HepG2 (cell line): ENCODE measurements at regions not wholly inside any gene's neighbourhood (a gene's known extent, or its start where the extent isn't known, plus 50 kb on each side); places are given as distances from the start of the nearest gene placed in this dataset.

Source experiments
- ATAC-seq: fragments of 200-7000 bp; cut with Tn5 transposase; 3 replicates; pipeline ENCODE4 v1.9.1; 2020; ENCODE audit warnings: mild to moderate bottlenecking, moderate library complexity
- BruUV-seq: library from RNA; stranded (reverse); fragments of 400-500 nt; replicated peaks from 2 replicates; lab custom pipeline; 2021; lab: Mats Ljungman, UMichigan
- CTCF ChIA-PET: fragments of 300-600 bp; formaldehyde crosslinking; extraction: SDS; loops from one replicate; lab custom pipeline; 2021; ENCODE audit warnings: low total read pairs, inconsistent platforms, low intra/inter-chr PET ratio; lab: Yijun Ruan, JAX
- POLR2A ChIA-PET: fragments of 350-600 bp; sonication (Branson Sonifier 250); formaldehyde crosslinking; loops from one replicate; lab custom pipeline; 2020; ENCODE audit warnings: antibody characterized with exemption, inconsistent platforms; lab: Yijun Ruan, JAX
- DNase-seq: peaks from one replicate; pipeline ENCODE4 v3.0.0-alpha.2; 2015; ENCODE audit warnings: low spot score
- FAIRE-seq: peaks from 3 replicates; lab custom pipeline; 2011; peaks lifted over from hg19 to GRCh38; lab: Jason Lieb, UNC
- H2AFZ ChIP-seq: one replicate; pipeline ENCODE4 v1.6.1; 2011; ENCODE audit warnings: low read length, inconsistent platforms
- H3K27ac ChIP-seq: fragments of 300-600 bp; 3 replicates; pipeline ENCODE4 v1.8.0; 2011; ENCODE audit warnings: mixed run types, mild to moderate bottlenecking, mixed read lengths, low read length, inconsistent platforms; ENCODE audit not compliant: insufficient read depth; ENCODE audit errors: extremely low read length
- H3K27me3 ChIP-seq, 2 experiments: fragments of 200-600 bp in 1 of 2; 2 replicates in 1 of 2; 3 replicates in 1 of 2; pipeline versions ENCODE4 v1.6.0 to v1.8.0; 2011; ENCODE audit warnings: low read length in 2 of 2, mild to moderate bottlenecking in 2 of 2, moderate library complexity in 2 of 2, inconsistent platforms in 1 of 2; ENCODE audit not compliant: insufficient read depth in 2 of 2, control insufficient read depth in 1 of 2
- H3K36me3 ChIP-seq, 2 experiments: fragments of 200-600 bp in 1 of 2; replicated peaks in 1 of 2; 2 replicates in 1 of 2; 3 replicates in 1 of 2; pipeline versions ENCODE4 v1.5.1 to v1.8.0; 2011; ENCODE audit warnings: low read length in 2 of 2, inconsistent platforms in 1 of 2; ENCODE audit not compliant: insufficient read depth in 2 of 2, control insufficient read depth in 1 of 2
- H3K4me1 ChIP-seq: 2 replicates; pipeline ENCODE4 v1.5.1; 2012; ENCODE audit warnings: low read length, inconsistent platforms; ENCODE audit not compliant: insufficient read depth
- H3K4me2 ChIP-seq: 2 replicates; pipeline ENCODE4 v1.6.0; 2011; ENCODE audit warnings: low read depth, low read length, inconsistent platforms
- H3K4me3 ChIP-seq, 3 experiments: fragments of 200-600 bp in 1 of 3; sonication (generic), shearing (Covaris generic) in 1 of 3; replicated peaks in 1 of 3; 2 replicates each; pipeline ENCODE4 v1.5.1; 2011 to 2016; ENCODE audit warnings: low read length in 3 of 3, inconsistent platforms in 2 of 3, low read depth in 2 of 3, mild to moderate bottlenecking in 2 of 3, control low read depth in 1 of 3, mixed read lengths in 1 of 3; ENCODE audit not compliant: insufficient read depth in 1 of 3
- H3K79me2 ChIP-seq: one replicate; pipeline ENCODE4 v1.6.1; 2011; ENCODE audit warnings: low read length, inconsistent platforms; ENCODE audit not compliant: insufficient read depth
- H3K9ac ChIP-seq: 2 replicates; pipeline ENCODE4 v1.6.0; 2011; ENCODE audit warnings: mild to moderate bottlenecking, low read depth, low read length, inconsistent platforms; ENCODE audit not compliant: insufficient read depth
- H3K9me3 ChIP-seq: 2 replicates; pipeline ENCODE4 v1.5.1; 2012; ENCODE audit warnings: mild to moderate bottlenecking, low read length
- H4K20me1 ChIP-seq: 2 replicates; pipeline ENCODE4 v1.6.0; 2011; ENCODE audit warnings: inconsistent platforms, mild to moderate bottlenecking, low read length, moderate library complexity; ENCODE audit not compliant: insufficient read depth
- CENPX ChIP-seq: sonication (generic); formaldehyde crosslinking; IDR thresholded peaks from 2 replicates; pipeline ENCODE4 v1.9.0; 2021; ENCODE audit warnings: mild to moderate bottlenecking, missing genetic modification reagents, moderate library complexity
- ELF4 ChIP-seq: sonication (generic); formaldehyde crosslinking; IDR thresholded peaks from 2 replicates; pipeline ENCODE4 v1.5.0; 2020; ENCODE audit warnings: missing genetic modification reagents, mild to moderate bottlenecking, moderate library complexity, borderline replicate concordance
- SMAD1 ChIP-seq: sonication (generic); formaldehyde crosslinking; IDR thresholded peaks from 2 replicates; pipeline ENCODE4 v1.4.0; 2020; ENCODE audit warnings: missing genetic modification reagents, low read depth, mild to moderate bottlenecking, borderline replicate concordance
- SNAPC5 ChIP-seq: sonication (generic); formaldehyde crosslinking; IDR thresholded peaks from 2 replicates; pipeline ENCODE4 v1.8.1; 2023; ENCODE audit warnings: mild to moderate bottlenecking, missing genetic modification reagents, borderline replicate concordance
- THAP8 ChIP-seq: sonication (generic); formaldehyde crosslinking; IDR thresholded peaks from 2 replicates; pipeline ENCODE4 v1.5.1; 2020; ENCODE audit warnings: missing genetic modification reagents, mild to moderate bottlenecking, borderline replicate concordance
- ZNF609 ChIP-seq: sonication (generic); formaldehyde crosslinking; IDR thresholded peaks from 2 replicates; pipeline ENCODE4 v1.4.0; 2020; ENCODE audit warnings: mild to moderate bottlenecking, missing genetic modification reagents, borderline replicate concordance
- ZSCAN22 ChIP-seq: sonication (generic); formaldehyde crosslinking; IDR thresholded peaks from 2 replicates; pipeline ENCODE4 v1.4.0; 2020; ENCODE audit warnings: mild to moderate bottlenecking, missing genetic modification reagents
- WGBS: methylation state at CpG from one replicate; pipeline ENCODE4 v1.1.6; 2017; ENCODE audit warnings: low lambda C conversion rate; 5-methylcytosine and 5-hydroxymethylcytosine counted together
- in situ Hi-C: cut with HindIII; loops from 2 replicates; pipeline ENCODE4 v1.10.0; 2017; ENCODE audit warnings: low pct_unique_long_range_greater_than_20kb; ENCODE audit not compliant: extremely low pct_ligation_motif_present
- intact Hi-C: fragments of 100-400 bp; cut with micrococcal nuclease; formaldehyde crosslinking; loops from one replicate; pipeline ENCODE4 v1.10.0; 2022; ENCODE audit not compliant: unreplicated experiment
- TF ChIP-seq, protein P1 (sequence below): IDR thresholded peaks from 2 replicates; pipeline ENCODE4 v1.4.0; 2020; ENCODE audit warnings: mild to moderate bottlenecking, missing genetic modification reagents
- TF ChIP-seq, protein P2 (sequence below): sonication (generic); formaldehyde crosslinking; IDR thresholded peaks from 2 replicates; pipeline ENCODE4 v1.8.1; 2023; ENCODE audit warnings: mild to moderate bottlenecking, missing genetic modification reagents
- TF ChIP-seq, protein P3 (sequence below): IDR thresholded peaks from 2 replicates; pipeline ENCODE4 v1.6.1; 2016; ENCODE audit warnings: low read depth, control low read depth
- TF ChIP-seq, protein P4 (sequence below): sonication (generic); formaldehyde crosslinking; IDR thresholded peaks from 2 replicates; pipeline ENCODE4 v1.4.0; 2020; ENCODE audit warnings: mild to moderate bottlenecking, missing genetic modification reagents

DNA sequence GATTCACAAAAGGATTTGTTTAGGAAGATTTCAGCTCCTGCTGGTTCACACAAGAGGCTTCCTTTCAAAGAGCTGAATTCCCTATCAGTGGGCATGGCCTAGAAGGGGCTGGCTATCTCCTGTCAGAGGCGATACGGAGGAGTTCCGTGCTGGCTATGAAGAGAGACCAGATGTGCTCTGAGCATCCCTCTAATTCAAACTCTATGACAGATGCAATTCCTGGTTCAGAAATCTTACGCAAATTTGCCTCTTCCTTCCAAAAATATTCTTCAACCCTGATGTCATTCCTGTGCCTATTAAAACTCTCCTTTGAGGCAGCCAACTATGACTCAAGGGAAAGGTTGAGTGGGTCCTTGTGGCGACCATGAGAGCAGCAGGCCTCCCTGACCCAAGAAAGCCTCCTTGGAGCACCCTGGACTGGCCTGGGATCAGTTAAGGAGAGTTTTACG, 139.3 kb upstream of the HES1 start:
- Histone ChIP-seq H3K4me3 (no peak overlapping the region), H3K4me2 (no peak overlapping the region), H3K79me2 (no peaks in the 10 kb centered on the region), H3K9ac (no peak overlapping the region), H4K20me1 (no peaks in the 10 kb centered on the region), H2AFZ (no peak overlapping the region), H3K4me1 (peaks cover 6% of the 10 kb centered on the region; the same call in 1 of the 2 replicates), H3K27me3 (peaks cover 0 to 21% of the 10 kb centered on the region in 2 experiments; a peak in 2 of 5 replicates), H3K36me3 (no peaks in the 10 kb centered on the region), H3K27ac (no peak overlapping the region), H3K9me3 (no peaks in the 10 kb centered on the region)
- FAIRE-seq (no peak), DNase-seq (no peak), ATAC-seq (no peak)
- BruUV-seq, result no TSS peak
- in situ Hi-C loops (no loop called here), intact Hi-C loops (no loop called here)
- ChIA-PET CTCF (no interaction called here), POLR2A (no interaction called here)
- WGBS, result 73% methylated on average over 6 of the region's 6 CpGs
- TF ChIP-seq, protein P1, sequence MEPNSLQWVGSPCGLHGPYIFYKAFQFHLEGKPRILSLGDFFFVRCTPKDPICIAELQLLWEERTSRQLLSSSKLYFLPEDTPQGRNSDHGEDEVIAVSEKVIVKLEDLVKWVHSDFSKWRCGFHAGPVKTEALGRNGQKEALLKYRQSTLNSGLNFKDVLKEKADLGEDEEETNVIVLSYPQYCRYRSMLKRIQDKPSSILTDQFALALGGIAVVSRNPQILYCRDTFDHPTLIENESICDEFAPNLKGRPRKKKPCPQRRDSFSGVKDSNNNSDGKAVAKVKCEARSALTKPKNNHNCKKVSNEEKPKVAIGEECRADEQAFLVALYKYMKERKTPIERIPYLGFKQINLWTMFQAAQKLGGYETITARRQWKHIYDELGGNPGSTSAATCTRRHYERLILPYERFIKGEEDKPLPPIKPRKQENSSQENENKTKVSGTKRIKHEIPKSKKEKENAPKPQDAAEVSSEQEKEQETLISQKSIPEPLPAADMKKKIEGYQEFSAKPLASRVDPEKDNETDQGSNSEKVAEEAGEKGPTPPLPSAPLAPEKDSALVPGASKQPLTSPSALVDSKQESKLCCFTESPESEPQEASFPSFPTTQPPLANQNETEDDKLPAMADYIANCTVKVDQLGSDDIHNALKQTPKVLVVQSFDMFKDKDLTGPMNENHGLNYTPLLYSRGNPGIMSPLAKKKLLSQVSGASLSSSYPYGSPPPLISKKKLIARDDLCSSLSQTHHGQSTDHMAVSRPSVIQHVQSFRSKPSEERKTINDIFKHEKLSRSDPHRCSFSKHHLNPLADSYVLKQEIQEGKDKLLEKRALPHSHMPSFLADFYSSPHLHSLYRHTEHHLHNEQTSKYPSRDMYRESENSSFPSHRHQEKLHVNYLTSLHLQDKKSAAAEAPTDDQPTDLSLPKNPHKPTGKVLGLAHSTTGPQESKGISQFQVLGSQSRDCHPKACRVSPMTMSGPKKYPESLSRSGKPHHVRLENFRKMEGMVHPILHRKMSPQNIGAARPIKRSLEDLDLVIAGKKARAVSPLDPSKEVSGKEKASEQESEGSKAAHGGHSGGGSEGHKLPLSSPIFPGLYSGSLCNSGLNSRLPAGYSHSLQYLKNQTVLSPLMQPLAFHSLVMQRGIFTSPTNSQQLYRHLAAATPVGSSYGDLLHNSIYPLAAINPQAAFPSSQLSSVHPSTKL (CRISPR knock-in tag), result no peak
- TF ChIP-seq SMAD1 (CRISPR knock-in tag) (no peak), ZNF609 (no peak), SNAPC5 (CRISPR knock-in tag) (no peak), CENPX (CRISPR knock-in tag) (no peak), ELF4 (CRISPR knock-in tag) (no peak), THAP8 (CRISPR knock-in tag) (no peak), ZSCAN22 (no peak)
- TF ChIP-seq, protein P2, sequence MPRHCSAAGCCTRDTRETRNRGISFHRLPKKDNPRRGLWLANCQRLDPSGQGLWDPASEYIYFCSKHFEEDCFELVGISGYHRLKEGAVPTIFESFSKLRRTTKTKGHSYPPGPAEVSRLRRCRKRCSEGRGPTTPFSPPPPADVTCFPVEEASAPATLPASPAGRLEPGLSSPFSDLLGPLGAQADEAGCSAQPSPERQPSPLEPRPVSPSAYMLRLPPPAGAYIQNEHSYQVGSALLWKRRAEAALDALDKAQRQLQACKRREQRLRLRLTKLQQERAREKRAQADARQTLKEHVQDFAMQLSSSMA (CRISPR knock-in tag), result no peak
- TF ChIP-seq, protein P3, sequence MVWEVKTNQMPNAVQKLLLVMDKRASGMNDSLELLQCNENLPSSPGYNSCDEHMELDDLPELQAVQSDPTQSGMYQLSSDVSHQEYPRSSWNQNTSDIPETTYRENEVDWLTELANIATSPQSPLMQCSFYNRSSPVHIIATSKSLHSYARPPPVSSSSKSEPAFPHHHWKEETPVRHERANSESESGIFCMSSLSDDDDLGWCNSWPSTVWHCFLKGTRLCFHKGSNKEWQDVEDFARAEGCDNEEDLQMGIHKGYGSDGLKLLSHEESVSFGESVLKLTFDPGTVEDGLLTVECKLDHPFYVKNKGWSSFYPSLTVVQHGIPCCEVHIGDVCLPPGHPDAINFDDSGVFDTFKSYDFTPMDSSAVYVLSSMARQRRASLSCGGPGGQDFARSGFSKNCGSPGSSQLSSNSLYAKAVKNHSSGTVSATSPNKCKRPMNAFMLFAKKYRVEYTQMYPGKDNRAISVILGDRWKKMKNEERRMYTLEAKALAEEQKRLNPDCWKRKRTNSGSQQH (CRISPR knock-in tag), result no peak
- TF ChIP-seq, protein P4, sequence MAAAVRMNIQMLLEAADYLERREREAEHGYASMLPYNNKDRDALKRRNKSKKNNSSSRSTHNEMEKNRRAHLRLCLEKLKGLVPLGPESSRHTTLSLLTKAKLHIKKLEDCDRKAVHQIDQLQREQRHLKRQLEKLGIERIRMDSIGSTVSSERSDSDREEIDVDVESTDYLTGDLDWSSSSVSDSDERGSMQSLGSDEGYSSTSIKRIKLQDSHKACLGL (CRISPR knock-in tag), result no peak
